Parathyroid adenoma (tissue), 2 donors: ENCODE measurements at regions not wholly inside any gene's neighbourhood (a gene's known extent, or its start where the extent isn't known, plus 50 kb on each side); places are given as distances from the start of the nearest gene placed in this dataset.
"Not testable (repeated sequence)": the region's sequence is repeated elsewhere in the genome, so short reads cannot be mapped to it uniquely, and the experiment has no call there.

Source experiments
- H2AFZ ChIP-seq: fragments of 300-600 bp; sonication (generic); one replicate; pipeline ENCODE4 v1.7.0; 2017; ENCODE audit warnings: antibody characterized with exemption, mild to moderate bottlenecking
- H3K27ac ChIP-seq: fragments of 300-600 bp; sonication (generic); one replicate; pipeline ENCODE4 v1.7.0; 2017
- H3K27me3 ChIP-seq: fragments of 300-600 bp; sonication (generic); one replicate; pipeline ENCODE4 v1.7.0; 2017; ENCODE audit warnings: low read length; ENCODE audit not compliant: control insufficient read depth, insufficient read depth
- H3K36me3 ChIP-seq: fragments of 300-600 bp; sonication (generic); one replicate; pipeline ENCODE4 v1.7.0; 2017; ENCODE audit warnings: low read length; ENCODE audit not compliant: control insufficient read depth, insufficient read depth
- H3K4me1 ChIP-seq: fragments of 300-600 bp; sonication (generic); one replicate; pipeline ENCODE4 v1.7.0; 2017; ENCODE audit warnings: control low read depth
- H3K4me2 ChIP-seq: fragments of 300-600 bp; sonication (generic); one replicate; pipeline ENCODE4 v1.7.0; 2017; ENCODE audit warnings: low read length
- H3K4me3 ChIP-seq: fragments of 300-600 bp; sonication (generic); one replicate; pipeline ENCODE4 v1.7.0; 2017; ENCODE audit warnings: low read depth, low read length
- H3K79me2 ChIP-seq: fragments of 300-600 bp; sonication (generic); one replicate; pipeline ENCODE4 v1.7.0; 2017; ENCODE audit warnings: control low read depth
- H3K9ac ChIP-seq: fragments of 300-600 bp; sonication (generic); one replicate; pipeline ENCODE4 v1.7.0; 2017; ENCODE audit warnings: mild to moderate bottlenecking
- H3K9me3 ChIP-seq: fragments of 300-600 bp; sonication (generic); one replicate; pipeline ENCODE4 v1.7.0; 2017; ENCODE audit warnings: low read length; ENCODE audit not compliant: control insufficient read depth
- TF ChIP-seq, protein P1 (sequence below): fragments of 300-600 bp; sonication (generic); IDR thresholded peaks from one replicate; pipeline ENCODE4 v1.7.0; 2017; ENCODE audit warnings: antibody characterized with exemption, mild to moderate bottlenecking
- donor health status: primary hyperparathyroidism.

DNA sequence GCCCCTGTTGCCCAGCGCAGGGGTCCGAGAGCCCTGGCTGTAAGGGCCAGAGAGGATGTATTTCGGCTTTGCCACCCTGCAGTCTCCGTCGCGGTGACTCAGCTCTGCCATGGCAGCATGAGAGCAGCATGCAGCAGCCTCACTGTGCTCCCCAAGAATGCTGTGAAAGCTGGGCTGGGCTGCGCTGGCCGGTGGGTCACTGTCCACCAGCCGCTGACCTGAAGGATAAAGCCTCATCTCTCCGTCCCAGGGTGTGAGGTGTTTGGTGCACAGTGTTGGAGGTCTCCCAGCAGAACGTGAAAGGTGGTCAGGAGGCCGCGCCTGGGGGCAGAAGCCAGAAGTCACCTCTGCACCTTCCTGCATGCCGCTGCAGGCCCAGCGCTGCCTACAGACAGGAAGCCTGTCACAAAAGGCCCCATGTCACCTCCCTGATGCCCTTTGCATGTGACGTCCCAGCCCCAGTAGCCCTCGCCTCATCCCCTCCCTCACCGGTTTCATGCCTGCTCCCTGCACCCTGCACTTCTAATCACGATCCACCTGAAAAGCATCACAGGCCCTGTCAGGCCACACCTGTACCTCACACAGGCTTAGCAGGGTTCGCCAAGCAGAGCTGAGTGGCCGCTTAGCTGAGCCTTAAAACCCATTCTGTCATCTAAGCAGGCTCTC is 342.1 kb downstream of the EIPR1 start:
- no peak overlapping the region for H3K4me2 ChIP-seq
- H3K9me3 ChIP-seq, result no peaks in the 10 kb centered on the region
- no peaks in the 10 kb centered on the region for H3K4me1 ChIP-seq
- H3K36me3 ChIP-seq, result no peaks in the 10 kb centered on the region
- no peak overlapping the region for H2AFZ ChIP-seq
- no peaks in the 10 kb centered on the region for H3K27me3 ChIP-seq
- H3K4me3 ChIP-seq, result no peak overlapping the region
- TF ChIP-seq, protein P1, sequence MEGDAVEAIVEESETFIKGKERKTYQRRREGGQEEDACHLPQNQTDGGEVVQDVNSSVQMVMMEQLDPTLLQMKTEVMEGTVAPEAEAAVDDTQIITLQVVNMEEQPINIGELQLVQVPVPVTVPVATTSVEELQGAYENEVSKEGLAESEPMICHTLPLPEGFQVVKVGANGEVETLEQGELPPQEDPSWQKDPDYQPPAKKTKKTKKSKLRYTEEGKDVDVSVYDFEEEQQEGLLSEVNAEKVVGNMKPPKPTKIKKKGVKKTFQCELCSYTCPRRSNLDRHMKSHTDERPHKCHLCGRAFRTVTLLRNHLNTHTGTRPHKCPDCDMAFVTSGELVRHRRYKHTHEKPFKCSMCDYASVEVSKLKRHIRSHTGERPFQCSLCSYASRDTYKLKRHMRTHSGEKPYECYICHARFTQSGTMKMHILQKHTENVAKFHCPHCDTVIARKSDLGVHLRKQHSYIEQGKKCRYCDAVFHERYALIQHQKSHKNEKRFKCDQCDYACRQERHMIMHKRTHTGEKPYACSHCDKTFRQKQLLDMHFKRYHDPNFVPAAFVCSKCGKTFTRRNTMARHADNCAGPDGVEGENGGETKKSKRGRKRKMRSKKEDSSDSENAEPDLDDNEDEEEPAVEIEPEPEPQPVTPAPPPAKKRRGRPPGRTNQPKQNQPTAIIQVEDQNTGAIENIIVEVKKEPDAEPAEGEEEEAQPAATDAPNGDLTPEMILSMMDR, result no peak
- no peaks in the 10 kb centered on the region for H3K79me2 ChIP-seq
- no peak overlapping the region for H3K9ac ChIP-seq
- no peak overlapping the region for H3K27ac ChIP-seq

DNA sequence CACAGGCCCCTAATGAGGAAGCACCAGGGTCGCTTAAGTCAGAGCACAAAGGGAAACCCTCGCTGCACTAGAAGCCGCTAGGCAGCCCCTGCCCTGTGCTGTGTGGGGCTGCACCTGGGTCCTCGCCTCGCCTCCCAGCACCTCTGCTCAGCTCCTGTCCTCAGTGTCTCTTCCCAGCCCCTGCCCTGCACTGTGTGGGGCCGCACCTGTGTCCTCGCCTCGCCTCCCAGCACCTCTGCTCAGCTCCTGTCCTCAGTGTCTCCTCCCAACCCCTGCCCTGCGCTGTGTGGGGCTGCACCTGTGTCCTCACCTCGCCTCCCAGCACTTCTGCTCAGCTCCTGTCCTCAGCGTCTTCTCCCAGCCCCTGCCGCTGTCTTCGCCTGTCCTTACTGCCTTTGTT is 342.8 kb downstream of the EIPR1 start:
- H3K4me3 ChIP-seq, result no peak overlapping the region
- no peaks in the 10 kb centered on the region for H3K4me1 ChIP-seq
- no peaks in the 10 kb centered on the region for H3K27me3 ChIP-seq
- no peak overlapping the region for H3K27ac ChIP-seq
- TF ChIP-seq, protein P1, result no peak
- no peak overlapping the region for H3K9ac ChIP-seq
- H3K4me2 ChIP-seq, result no peak overlapping the region
- no peaks in the 10 kb centered on the region for H3K36me3 ChIP-seq
- no peaks in the 10 kb centered on the region for H3K9me3 ChIP-seq
- H2AFZ ChIP-seq, result no peak overlapping the region
- H3K79me2 ChIP-seq, result no peaks in the 10 kb centered on the region

DNA sequence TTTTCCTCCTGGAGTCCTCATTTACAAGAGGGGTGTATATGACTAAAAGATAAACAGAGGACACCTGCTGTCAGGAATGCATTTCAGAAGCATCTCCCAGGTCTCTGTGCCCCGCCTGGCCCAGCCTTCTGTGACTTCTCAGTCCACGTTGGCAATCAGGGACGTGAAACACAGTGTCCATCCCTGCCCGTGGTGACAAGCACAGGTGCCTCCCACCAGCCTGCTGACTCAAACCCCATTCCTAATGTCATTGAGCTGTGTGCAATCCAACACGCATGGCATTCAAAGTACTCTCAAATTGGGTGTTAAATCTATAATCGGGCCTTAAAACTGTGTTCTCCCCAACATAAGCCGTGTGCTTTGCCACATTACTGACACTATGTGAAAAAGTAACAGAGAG is 343.2 kb downstream of the EIPR1 start:
- H3K4me3 ChIP-seq, result no peak overlapping the region
- no peak overlapping the region for H3K9ac ChIP-seq
- no peaks in the 10 kb centered on the region for H3K4me1 ChIP-seq
- H3K79me2 ChIP-seq, result no peaks in the 10 kb centered on the region
- no peak overlapping the region for H3K27ac ChIP-seq
- no peak overlapping the region for H2AFZ ChIP-seq
- no peaks in the 10 kb centered on the region for H3K36me3 ChIP-seq
- TF ChIP-seq, protein P1, result no peak
- H3K4me2 ChIP-seq, result no peak overlapping the region
- no peaks in the 10 kb centered on the region for H3K27me3 ChIP-seq
- no peaks in the 10 kb centered on the region for H3K9me3 ChIP-seq

DNA sequence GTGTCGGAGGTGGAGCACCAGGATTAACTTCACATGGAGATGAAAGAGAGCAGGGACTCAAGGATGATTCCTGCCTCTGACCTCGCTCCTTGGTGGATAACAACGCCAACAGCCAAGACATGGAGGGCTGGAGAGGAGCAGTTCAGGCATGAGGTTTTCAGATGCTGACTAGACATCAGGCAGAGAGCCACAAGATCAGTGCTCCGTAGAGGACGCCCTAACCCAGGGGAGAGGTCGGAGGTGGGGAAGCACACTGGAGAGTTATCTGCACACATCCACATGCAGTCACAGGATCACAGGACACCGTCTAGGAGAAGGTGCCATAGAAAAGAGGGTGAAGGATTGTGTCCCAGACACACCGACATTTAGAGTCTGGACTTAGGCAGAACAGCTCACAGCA is 344.3 kb downstream of the EIPR1 start:
- Histone ChIP-seq H2AFZ (no peak overlapping the region), H3K27ac (no peak overlapping the region), H3K79me2 (no peaks in the 10 kb centered on the region), H3K4me2 (no peak overlapping the region), H3K4me3 (no peak overlapping the region), H3K27me3 (no peaks in the 10 kb centered on the region), H3K9ac (no peak overlapping the region), H3K4me1 (no peaks in the 10 kb centered on the region), H3K9me3 (no peaks in the 10 kb centered on the region), H3K36me3 (no peaks in the 10 kb centered on the region)
- TF ChIP-seq, protein P1, result no peak

DNA sequence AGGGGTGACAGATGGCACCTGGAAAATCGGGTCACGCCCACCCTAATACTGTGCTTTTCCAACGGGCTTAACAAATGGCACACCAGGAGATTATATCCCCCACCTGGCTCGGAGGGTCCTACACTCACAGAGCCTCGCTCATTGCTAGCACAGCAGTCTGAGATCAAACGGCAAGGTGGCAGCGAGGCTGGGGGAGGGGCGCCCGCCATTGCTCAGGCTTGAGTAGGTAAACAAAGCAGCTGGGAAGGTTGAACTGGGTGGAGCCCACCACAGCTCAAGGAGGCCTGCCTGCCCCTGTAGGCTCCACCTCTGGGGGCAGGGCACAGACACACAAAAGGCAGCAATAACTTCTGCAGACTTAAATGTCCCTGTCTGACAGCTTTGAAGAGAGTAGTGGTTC is 346.8 kb downstream of the EIPR1 start:
- H3K4me1 ChIP-seq, H2AFZ ChIP-seq, H3K27ac ChIP-seq, H3K9ac ChIP-seq, H3K79me2 ChIP-seq, H3K36me3 ChIP-seq, H3K27me3 ChIP-seq, H3K4me3 ChIP-seq, H3K9me3 ChIP-seq, H3K4me2 ChIP-seq: not testable (repeated sequence)
